Muscle of arm (tissue), 1 donor: ENCODE measurements at regions not wholly inside any gene's neighbourhood (a gene's known extent, or its start where the extent isn't known, plus 50 kb on each side); places are given as distances from the start of the nearest gene placed in this dataset.
"Not testable (repeated sequence)": the region's sequence is repeated elsewhere in the genome, so short reads cannot be mapped to it uniquely, and the experiment has no call there.

Experiments used
- DNase-seq: peaks from one replicate; pipeline ENCODE4 v3.0.0-alpha.2; 2013

DNA sequence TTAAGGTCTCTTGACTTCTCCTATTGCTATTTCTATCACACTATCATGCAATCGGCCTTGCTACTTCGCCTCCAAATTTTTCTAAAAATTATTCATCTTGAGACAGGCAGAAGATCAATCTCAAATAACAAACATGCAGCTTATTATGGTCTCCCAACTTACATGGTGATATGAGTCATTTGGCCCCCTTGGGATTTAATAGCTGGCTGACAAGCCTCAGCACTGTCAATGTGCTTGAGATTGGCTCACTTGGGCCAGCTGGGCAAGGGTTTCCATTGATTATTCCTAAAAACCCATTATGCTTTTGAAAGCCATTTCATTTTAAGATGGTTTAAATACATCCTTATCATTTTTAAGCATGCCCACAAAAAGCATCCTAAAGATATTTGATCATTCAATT is 224.5 kb upstream of the NFIA start:
- DNase-seq: no peak

DNA sequence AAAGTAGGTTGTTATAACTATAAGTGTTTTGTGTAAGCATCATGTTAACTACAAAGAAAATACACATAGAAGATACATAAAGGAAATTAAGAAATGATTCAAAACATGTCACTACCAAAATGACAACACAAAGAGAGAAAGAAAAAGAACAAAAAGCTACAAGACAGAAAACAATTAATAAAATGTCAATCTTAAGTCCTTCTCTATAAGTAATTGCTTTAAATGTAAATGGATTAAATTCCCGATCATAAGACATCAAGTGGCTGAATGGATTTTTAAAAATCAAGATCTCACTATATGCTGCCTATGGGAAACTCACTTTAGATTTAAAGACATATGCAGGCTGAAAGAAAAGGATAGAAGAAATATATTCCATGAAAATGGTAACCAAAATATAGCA is 232.3 kb upstream of the NFIA start:
- DNase-seq: no peak

DNA sequence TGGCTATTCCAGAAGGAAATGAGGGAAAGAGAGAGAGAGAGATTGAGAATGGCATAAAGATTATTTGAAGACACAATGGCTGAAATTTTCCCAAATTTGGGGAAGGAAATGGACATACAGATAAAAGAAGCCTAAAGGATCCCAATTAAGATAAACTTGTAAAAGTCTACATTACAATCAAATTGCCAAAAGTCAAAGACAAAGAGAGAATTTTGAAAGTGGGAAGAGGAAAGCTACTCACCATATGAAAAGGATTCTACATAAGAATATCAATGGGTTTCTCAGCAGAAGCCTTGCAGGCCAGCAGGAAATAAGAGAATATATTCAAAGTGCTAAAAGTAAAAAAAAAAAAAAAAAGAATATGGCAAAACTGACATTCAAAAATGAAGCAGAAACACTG is 233.0 kb upstream of the NFIA start:
- DNase-seq: no peak

DNA sequence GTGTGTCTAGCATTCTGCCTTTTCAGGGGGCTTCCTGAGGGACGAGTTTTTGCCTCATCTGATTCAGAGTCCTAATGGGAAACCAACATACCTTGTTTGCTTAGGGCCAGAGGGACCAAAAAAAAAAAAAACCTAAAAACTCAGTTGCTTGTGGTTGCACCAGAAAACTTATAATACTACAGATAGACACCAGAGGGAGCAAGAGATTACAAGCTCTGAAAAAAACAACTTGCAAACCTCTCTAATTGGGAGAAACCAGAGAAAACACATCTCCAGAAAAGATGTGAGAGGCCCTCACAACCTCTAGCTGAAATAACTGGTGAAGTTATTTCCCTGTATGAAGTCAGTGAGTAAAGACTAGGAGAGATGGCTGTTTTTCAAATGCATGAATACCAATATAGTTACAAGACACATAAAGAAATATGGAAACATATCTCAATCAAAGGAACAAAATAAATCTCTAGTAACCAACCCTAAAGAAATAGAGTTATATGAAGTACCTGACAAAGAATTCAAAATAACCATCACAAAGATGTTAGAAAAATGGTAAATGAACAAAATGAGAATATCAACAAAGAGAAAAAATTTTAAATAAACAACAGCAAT is 233.7 kb upstream of the NFIA start:
- no peak for DNase-seq

DNA sequence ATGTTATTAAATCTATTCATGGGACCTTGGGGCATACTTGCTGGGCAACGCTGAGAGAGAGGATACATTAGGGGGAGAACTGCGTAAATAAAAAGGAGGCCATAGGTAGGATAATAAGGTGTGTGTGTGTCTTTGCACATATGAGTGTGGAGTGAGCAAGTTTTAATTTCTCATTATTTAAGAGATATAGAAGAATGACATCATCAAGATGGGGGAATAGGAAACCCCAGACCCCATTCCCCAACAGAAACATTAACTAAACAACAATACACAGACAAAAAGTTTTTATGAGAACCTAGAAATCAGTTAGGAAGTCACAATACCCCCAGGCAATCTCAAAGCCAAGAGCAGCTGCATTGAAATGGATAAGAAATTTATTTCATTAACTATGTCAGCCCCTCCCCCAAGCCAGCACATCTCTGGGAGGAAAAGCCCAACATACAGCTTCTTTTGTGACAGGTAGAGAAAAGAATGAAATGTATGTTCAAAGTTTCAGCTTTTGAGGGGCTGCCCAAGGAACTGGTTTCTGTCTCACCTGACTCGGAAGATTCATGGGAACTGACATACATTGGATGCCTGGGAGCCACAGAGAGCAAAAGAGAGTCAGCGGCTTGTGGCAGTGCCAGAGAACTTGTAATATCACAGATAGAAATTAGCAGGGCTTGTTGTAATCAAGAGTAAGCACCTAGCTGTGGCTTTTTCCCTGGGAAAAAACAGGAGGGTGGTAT is 234.3 kb upstream of the NFIA start:
- no peak for DNase-seq

DNA sequence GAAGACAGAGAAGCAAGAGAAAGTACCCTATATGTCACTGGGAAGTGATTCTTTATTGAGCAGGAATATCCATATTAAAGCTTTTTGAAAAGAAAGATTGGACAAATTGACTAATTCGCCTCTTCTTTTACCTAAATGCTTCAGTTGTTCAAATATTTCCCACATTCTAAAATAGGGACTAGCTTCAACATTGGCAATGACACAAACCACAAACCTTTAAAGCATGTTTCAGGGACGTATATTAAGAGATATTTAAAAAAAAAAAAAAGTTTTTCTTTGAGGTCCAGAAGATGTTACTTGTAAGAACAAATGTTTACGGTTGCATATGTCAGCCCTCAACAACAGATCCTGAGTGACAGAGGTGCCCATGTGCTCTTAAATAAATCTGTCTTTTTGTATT is 235.0 kb upstream of the NFIA start:
- DNase-seq: no peak

DNA sequence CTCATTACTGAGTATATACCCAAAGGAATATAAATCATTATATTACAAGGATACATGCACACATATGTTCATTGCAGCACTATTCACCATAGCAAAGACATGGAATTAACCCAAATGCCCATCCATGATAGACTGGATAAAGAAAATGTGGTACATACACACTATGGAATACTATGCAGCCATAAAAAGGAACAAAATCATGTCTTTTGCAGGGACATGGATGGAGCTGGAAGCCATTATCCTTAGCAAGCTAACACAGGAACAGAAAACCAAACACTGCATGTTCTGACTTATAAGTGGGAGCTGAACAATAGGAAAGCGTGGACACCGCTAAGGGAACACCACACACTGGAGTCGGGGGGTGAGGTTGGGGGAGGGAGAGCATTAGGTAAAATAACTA is 236.7 kb upstream of the NFIA start:
- not testable (repeated sequence) for DNase-seq

DNA sequence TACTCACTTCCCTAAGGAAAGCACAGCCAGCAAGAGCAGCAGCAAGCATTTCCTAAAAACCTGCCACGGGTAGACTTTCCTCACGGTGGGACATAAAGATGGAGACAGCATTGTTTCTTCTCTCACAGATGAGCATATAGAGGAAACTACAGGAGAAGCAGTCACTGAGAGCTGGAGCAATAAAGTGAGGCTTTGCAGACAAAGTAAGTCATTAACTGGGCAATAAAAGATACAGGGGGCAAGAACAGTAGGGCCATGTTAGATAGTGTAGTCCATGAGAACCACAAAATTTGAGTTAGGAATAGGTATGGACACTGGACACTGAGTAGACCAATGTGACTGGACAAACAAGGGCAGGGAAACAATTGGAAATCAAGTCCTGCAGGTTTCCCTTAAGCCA is 240.1 kb upstream of the NFIA start:
- no peak for DNase-seq

DNA sequence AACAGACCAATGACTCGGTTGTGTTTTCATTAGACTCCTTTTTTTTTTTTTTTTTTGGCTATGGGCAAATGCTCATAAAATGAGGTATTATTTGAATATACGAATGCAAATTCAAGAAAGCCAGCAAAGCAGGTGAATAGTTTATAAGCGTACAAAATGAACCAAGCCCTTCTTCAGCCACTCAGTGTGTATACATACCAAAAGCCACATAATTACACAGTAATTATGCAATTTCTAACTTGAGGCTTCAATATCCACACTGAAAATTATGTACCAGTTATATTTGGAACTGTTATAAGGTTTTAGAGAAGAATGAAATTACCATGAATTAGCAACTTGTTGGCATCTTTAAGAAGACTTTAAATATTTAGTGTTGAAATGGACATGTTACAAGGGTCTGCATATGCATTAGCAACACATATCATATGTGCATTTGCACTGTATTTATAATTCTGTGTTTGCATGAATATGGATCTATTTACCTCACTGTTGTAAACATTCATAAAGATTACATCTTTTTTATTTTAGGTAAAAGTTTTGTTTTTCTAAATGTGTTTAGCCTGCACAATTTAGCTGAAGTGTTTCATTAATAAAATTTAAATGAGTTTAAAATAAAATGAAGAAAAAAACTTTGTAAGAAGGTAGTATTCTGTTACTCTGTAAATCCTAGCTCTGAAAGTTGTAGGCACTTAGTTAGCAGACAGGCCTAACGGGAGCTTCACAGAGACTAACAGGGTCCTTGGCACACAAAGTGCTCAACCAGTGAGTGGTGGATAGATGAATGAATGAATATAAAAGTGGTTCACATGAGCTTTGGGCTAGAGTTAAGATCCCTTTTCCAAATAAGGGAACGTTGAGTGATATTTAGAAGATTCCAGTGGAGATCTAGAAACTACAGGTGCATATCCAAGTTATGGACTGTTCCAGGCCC is 241.0 kb upstream of the NFIA start:
- DNase-seq: no peak

DNA sequence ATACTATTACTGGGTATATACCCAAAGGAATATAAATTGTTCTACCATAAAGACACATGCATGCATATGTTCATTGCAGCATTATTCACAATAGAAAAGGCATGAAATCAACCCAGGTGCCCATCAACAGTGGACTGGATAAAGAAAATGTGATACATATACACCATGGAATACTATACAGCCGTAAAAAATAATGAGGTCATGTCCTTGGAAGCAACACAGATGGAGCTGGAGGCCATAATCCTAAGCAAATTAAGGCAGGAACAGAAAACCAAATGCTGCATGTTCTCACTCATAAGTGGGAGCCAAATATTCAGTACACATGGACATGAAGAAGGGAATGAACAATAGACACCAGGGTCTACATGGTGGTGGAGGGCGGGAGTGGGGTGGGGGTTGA is 241.9 kb upstream of the NFIA start:
- not testable (repeated sequence) for DNase-seq

DNA sequence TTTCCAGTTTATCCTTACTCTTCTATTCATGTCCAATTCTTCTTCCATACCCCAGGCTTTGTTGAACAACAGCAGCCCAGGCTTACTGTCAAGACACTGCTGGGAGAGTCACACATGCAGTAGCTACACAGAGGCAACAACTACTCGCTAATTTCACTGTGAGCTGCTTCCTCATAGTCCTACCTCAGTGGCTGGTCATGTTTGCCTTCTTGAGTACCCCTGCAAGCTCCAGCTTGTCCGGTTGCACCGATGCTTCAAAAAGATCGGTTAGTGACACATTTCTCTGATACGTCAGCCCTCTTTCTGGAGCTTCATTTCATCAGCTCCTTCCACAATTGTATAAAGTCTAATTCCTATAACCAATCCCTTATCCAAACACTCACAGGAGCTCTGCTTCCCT is 246.7 kb upstream of the NFIA start:
- no peak for DNase-seq

DNA sequence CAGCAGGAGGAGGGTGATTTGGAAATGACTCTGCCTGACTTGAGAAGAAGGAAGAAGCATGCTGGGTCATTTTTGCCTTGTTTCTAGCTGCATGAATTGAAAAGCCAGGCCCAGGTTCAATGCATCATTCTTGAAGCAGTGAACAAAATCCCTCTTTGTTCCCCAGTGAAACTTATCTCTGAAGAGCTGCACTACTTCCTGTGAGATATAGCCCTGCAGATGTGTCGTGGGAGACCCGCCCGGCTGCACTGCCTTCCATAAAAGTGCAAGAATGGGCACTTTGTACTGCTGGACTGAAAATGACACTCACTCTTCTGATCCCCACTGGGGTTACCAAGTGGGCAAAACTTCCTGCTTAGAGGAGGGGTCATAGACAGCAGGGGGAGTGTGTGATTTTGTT is 249.2 kb upstream of the NFIA start:
- DNase-seq: no peak

DNA sequence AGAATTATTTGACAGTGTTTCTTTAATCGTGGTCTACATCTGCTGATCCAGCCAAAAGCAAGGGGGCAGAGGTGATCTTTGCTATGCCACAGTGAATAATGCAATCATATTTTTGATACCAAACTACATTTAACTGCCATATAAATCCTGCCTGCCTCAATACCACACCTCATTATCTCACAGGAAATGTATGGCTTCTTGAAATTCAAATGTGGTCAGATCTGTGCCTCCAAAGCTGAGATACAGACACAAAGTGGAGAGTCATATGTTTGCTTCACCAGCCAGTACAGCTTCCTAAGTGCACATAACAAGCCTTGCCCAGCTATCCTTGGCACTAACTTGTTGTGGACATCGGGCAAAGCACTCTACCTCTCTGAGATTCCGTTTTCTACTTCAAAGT is 250.0 kb upstream of the NFIA start:
- DNase-seq: no peak

DNA sequence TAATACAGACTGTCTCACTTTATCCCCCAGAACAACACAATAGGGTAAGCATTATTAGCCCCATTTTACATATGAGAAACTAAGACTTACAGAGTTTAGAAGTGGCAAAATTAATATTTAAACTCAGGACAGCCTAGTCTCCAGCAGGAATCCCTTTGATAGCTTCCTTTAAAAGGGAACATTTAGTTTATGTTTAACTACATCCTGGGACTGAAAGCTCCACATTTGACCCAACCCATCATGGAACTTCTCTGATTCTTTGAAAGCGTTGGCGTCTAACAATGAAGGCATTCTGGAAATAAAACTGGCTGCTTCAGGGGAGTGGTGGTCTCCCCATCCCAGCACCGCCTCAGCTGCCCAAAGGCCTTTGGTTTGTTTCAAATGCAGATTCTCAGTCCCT is 250.6 kb upstream of the NFIA start:
- no peak for DNase-seq

DNA sequence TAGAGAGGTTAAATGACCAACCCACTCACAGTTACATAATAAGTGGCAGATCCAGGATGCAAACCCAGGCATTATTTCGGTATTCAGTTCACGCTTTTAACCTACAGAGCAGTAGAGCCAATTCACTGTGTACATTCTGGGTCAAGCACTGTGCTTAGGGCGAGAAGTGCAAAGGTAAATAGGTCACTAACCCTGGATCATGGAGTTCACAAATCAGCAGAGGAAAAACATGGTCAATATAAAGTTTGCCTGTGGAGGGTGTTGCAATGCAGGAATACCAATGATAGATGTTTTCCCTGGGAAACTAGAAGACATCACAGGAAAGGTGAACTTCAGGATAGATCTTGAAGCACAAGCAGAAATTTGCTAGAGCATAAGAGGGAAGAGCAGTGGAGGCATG is 253.4 kb upstream of the NFIA start:
- DNase-seq: no peak

DNA sequence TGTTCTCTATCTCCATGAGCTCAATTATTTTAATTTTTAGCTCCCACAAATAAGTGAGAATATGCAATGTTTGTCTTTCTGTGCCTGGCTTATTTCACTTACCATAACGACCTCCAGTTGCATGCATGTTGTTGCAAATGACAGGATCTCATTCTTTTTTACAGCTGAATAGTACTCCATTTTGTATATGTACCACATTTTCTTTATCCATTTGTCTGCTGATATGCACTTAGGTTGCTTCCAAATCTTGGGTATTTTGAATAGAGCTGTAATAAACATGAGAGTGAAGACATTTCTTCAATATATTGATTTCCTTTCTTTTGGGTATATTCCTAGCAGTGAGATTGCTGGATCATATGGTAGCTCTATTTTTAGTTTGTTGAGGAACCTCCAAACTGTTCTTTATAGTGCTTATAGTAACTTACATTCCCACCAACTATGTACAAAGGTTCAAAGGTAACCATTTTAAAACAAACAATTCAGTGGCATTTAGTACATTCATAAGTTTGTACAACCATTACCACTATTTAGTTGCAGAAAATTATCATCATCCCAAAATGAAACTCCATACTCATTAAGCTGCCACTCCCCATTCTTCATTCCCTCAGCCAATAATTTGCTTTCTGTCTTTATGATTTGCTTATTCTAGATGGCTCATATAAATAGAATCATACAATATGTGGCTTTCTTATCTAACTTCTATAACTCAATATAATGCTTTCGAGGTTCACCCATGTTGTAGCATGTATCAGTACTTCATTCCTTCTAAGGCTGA is 255.9 kb upstream of the NFIA start:
- DNase-seq: no peak

DNA sequence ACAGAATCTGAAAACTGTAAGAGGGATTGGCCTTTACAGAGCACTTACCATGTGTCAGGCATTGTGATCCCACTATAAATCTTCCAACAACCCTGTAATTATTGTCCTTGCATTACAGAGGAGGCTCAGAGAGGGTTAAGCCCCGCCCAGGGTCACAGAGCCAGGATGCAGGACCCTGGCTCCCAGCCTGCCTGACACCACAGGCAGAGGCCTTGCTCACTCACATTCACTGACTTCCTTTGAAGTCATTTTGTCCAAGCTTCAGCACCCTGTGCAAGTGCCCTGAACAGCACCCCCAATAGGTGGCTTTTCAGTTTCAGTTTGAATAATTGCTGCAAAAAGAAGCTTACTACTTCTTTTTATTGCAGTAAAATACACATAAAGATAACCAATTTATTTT is 256.8 kb upstream of the NFIA start:
- no peak for DNase-seq

DNA sequence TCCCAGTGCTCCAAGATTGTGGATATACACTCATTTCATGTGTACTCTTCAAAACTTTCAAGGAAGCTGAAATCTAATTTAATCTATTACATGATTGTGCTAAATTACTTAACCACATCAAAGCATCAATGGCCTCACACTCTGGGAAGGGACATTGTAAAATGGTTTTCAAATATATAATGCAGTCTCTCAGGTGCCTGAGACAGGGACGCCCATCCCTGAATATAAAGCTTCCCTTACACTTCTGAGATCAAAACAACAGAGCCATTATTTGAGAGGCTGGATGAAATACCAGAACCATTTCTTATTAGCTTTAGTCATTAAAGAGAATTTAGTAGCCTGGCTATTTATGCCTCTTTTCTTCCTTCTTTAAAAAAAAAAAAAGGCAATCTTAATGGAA is 259.2 kb upstream of the NFIA start:
- no peak for DNase-seq

DNA sequence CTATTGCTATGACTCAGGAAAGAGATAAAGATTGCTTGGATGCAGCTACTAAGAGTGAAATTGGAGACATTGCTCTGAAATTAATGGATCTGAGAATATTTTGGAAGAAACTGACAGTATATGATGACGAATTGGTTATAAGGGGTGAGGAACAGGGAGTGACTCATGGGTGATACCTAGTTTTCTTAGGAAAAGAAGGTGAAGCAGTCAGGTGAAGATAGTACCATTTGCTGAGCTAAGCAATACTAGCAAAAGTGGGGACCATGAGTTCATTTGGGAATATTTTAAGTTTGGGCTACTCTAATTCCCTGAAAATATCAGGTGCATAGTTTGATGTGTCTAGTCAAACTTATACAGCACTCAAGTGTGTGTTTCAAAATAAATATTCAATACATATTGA is 260.1 kb upstream of the NFIA start:
- DNase-seq: no peak

DNA sequence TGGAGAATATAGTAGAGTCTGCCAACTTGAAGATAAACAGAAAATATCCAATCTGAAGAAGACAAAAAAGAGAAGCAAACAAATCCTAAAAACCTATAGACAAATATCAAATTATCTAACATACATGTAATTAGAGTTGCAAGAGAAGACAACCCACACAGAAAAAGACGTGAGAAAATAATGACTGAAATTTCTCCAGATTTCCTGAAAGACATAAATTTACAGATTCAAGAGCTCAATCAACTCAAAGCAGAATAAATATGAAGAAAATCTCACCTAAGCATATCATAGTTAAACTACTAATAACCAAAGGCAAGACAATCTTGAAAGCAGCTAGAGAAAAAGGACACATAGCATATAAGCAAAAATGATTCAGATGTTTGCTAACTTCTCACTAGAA is 261.2 kb upstream of the NFIA start:
- no peak for DNase-seq

DNA sequence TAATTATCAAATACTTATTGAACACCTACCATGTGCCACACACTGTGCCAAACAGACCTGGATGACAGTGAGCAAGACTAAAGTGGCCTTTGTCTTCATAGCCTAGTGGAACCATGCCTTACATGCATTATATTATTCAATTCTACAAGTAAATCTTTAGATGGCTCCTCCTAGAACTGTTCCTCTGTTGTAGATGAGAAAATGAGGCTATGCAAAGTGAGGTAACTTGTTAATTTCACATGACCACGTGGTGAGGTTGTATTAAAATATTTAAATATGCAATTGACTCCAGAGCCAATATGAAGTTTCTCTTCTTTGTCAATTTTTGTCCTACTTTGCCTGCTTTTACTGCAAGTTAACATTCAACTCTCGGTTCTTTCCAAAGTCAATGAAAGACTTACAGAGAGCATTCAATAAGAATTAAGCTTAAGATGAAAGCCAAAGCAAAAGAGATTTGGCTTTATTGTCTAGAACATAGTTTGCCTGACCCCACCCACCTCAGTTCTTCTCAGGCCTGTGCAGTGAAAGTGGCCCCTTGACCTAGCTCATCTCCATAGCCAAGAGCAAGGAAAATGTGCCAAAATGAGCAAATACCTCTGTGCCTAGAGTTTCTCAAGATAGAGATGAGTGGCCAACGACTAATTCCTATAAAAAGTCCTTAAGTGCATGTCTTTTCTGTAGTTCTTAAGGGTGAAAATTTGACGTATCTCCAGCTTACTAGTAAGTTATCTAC is 263.2 kb upstream of the NFIA start:
- DNase-seq: no peak

DNA sequence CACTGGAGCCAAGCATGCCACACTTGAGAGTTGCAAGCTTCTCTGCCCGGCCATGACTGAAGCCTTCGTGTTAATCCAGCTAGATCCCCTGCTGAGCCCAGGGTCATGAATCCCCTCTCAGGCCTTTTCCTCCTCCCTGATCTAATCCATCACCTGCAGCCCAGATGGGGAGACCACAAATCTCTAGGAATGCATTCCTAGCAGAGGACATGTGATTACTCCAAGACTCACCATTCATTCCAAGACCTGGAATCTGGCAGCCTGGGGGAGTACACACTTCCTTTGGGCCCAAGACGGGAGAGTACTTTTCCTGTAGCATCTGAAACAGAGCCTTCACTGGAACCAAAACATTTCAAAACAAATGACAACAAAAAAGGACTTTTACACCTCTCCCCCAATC is 269.3 kb upstream of the NFIA start:
- no peak for DNase-seq
